T-helper 9 cell (primary cell): ENCODE measurements at regions not wholly inside any gene's neighbourhood (a gene's known extent, or its start where the extent isn't known, plus 50 kb on each side); places are given as distances from the start of the nearest gene placed in this dataset.
"Not testable (repeated sequence)": the region's sequence is repeated elsewhere in the genome, so short reads cannot be mapped to it uniquely, and the experiment has no call there.

ENCODE experiments used
- DNase-seq: peaks from one replicate; pipeline ENCODE4 v3.0.0-alpha.2; 2020

DNA sequence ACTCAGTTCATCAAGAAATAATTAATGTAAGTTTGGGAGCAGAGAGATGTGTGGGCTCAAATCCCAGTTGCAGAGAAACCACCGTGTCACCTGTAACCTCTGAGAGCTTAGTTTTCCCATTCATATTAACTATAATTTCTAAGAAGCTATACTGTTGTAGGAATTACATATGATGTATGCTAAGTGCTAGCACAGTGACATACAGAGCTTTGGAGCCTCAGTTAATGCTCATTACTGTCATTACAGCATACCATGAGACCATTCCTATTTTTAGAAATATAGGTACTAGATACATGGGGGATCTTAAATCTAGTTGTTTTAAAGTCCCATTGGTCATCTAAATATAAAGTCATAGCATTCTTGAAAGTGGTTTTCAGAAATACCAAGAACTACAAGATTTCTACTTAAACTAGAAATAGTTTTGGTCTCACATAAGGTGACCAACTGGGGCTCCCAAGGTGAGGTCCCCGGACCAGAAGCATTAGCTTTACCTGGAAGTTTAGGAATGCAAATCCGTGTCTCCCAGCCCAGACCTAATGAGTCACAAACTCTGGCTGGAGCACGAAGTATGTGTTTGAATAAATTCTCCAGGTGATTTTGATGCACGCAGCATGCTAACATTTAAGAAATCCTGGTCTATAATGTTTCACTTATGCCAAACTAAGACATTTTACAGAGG lies 144.6 kb downstream of the LACC1 start:
- DNase-seq = no peak

DNA sequence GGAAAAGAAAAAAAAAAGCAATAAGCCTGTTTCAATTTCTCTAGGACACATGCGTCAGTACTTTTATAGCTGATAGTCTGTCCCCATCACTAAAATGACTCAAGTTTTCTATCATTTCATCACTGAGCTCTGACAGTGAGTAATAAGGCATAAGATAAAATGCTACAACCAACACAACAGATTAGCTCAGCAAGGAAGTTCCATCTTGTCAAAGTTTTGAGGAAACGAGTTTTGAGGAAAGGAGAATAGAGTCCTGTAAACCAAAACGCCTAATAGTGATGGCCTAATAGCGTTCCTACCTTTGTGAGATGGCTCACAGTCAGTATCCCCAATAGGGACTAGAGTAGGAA lies 145.1 kb downstream of the LACC1 start:
- no peak for DNase-seq

DNA sequence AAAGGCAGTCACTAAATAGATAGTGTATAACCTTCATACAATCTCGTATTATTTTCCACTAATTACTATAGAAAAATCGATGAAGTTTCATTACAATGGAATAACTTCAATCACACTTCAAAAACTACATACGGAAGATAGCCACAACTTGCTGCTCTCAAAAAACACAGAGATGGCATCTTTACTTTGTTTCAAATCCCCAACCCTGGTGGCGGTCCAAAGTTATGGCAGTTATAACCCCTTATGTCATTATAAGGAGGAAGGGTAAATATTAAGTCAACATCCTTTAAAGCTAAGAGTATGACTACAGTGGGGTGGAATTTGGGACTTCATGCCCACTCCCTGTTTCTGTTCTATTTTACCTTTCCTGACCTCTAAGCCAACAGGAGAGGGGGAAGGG lies 146.5 kb downstream of the LACC1 start:
- DNase-seq = no peak

DNA sequence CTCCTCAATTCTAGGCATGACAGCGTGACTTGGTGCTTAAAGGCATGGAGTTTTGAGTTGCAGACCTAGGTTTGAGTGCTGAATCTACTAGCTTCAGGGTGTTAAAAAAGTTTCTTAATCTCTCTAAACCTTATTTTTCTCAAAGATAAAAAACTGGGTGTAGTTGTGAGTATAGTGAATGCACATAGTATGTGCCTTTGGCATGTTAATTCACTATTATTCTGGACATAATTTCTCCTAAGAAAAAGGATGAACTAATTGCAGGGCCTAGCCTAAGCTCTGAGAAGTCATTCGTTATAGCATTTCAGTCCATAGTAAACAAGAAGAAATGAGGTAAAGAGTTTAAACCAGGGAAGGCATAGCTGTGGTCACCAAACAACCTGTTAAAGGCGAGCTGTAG lies 149.0 kb downstream of the LACC1 start:
- no peak for DNase-seq

DNA sequence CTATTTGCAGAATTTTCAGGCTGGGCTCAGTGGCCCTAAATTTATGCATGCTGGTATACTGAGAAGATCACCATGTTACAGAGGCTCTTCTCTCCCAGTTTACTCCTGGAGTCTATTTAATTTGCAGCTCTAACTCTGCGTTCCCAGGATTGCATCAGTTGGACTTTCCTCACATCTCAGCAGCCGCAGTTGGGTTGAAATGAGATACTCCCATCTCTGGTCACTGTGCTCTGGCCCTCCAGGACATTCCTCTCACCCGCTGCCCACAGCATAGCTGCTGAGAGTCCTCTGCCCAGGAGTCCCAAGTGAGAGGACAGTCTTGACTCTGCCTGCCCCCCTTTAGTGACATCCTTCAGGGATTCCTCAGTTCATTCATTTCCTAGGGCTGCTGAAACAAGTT lies 150.9 kb downstream of the LACC1 start:
- DNase-seq = no peak

DNA sequence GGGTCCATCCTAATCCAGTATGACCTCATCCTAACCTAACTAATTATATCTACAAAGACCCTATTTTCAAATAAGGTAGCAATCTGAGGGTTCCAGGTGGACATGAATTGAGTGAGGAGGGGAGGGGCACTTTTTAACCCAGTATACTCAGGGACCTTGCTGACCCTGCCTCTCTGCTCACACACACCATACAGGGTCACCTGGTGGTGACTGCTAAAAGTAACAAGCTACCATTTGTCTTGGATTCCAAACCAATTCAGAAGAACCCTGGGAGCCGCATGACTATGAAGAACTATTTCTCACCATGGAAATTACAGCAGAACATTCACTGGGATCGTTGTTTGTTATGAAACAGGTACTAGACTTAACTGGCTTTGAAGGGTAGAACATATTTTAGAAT lies 151.9 kb downstream of the LACC1 start:
- no peak for DNase-seq

DNA sequence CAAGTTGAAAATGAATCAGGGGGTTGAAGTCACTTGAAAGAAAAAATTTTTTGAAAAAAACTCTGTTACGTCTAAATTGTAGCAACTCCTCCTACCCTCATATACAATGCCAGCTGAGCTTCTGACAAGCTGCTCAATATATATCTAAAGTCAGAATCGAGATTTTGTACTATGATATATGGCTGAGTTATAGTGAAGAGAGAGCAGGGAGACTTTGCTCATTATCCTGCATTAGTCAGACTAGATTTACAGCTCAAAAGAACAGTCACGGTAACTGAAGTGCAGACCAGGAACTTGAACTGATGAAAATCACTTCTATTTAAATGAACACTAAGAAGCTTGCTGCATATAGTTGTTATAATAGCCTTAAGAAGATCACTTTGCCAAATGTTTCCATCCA lies 153.1 kb downstream of the LACC1 start:
- no peak for DNase-seq

DNA sequence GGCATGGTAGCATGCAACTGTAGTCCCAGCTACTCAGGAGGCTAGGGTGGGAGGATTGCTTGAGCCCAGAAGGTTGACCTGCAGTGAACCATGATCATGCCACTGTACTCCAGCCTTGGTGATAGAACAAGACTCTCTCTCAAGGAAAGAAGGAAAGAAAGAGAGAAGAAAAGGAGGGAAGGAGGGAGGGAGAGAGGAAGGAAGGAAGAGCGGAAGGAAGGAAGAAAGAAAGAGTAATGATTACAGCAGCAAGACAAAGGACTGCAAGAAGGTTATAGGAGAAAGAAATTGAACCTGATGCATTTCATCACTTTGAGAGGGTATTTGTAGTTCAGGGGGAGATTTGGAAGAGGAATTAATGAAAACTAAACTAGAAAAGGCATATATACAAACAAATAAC lies 155.7 kb downstream of the LACC1 start:
- no peak for DNase-seq

DNA sequence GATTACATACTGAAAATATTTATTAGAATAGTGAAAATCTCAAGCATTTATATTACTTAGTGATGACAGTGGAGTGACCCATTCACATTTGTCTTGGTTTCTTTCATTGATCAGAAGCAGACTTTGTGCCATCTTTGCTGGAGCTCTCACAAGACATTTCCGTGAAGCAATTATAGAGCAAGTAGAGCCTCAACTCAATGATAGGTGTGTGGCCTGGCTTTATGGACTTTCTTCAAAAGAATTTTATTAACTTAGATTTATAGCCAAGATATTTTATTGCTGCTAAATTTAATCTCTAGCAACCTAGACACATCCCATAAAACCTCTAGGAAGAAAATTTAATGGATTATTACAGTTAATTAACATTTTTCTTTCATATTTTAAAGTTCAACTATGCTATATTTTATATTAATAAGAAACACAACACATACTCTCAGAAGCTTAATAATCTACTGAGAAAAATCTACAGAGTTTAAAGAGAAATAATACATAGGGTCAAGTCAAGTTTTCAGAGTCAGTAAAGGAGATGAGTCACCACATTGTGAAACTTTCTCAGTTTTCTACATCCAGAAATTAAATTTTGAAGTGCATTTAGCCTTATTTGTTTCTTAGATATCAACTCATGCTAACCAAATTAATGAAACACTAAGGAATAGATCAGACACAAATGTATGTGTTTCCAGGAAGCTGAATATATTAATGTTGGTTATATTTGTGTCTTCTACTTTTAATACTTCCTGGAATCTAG lies 160.5 kb downstream of the LACC1 start:
- DNase-seq = no peak

DNA sequence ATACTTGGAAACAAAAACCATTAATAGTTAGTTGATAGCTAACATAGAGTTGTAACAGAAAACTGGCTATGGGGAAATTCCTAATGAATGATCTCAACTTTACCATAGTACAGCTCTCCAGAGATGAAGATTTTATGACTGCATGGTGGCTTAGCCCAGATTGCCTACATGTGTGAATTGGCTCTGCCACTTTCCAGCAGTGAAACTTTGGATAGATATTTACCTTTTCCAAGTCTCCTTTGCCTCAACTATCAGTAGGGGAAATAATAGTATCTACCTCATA lies 161.1 kb downstream of the LACC1 start:
- no peak for DNase-seq

DNA sequence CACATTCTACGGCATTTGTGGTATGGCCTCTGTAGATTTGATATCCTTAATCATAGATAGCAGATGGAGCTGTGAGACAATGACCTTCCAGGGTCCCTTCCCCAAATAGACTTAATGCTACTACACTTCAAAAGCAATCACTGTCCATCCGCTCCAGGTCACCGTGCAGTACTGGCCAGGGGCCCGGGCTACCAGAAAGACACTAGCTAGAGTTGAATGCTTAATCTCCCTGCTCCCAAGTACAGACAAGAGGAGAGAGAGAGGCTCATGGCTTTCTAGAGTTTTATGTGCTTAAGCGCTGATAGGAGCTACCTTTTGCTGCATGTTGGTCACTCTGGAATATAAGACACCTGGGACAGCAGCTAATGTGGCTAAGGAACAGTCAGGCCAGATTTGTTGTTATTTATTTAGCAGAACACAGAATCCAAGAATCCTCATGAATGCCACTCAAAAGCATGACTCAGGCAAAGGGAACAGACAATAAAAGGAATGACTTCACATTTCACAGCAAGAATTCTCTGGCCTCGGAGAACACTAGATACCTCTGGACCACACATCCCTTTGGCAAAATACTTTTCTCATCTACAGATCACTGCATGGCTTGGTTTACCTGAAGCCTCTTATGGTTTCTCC lies 165.0 kb downstream of the LACC1 start:
- no peak for DNase-seq

DNA sequence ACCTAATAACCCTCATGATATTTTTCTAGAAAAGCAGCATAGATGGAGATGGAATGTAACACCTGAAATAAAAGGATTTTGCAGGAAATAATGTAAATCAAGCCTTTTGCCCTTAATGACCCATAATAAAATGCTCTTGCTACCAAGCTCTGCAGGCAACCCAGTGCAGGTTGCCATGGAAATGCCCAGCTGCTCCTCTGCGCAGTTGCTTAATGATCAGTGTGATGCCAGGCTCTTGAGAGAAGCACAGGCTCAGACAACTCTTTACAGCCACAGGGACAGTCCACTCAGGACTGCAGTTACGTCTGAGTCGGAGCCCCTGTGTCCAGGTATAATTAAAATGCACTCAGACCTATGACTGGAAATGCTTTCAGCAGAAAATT lies 165.5 kb downstream of the LACC1 start:
- no peak for DNase-seq

DNA sequence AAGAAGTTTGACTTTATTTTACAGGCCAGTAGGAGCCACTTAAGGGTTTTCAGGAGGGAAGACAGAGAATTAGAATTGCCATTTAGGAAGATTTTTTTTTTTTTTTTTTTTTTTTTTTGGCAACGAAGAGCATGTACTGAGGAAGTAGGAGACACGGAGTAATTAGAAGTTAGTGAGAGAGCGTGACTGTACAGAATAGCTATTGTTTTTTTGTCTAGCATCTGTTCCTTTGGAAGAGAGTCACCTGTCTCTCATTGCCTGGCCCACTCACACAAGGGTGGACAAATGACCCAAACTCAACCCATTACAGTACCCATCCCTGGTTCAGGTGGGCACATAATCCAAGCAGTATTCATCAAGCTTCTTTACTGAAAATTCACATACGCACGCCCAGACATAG lies 166.7 kb downstream of the LACC1 start:
- no peak for DNase-seq

DNA sequence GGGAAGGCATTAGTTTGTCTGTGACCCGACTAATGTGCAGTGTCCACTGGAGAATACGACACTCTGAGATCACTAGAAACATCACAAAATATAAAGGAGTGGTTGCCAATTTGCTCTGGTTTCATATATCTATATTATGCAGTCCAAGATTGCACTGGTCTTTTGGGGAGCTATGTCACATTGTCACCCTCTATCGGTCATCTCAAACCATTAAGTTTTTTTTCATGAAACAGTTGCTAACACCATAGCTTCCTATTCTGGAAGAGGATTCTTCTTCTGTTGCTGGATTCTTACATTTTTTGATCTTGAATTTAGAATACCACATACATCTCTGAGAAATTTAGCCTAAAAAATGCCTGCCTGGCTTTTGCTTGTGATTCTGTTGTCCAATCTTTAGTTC lies 168.6 kb downstream of the LACC1 start:
- DNase-seq = no peak

DNA sequence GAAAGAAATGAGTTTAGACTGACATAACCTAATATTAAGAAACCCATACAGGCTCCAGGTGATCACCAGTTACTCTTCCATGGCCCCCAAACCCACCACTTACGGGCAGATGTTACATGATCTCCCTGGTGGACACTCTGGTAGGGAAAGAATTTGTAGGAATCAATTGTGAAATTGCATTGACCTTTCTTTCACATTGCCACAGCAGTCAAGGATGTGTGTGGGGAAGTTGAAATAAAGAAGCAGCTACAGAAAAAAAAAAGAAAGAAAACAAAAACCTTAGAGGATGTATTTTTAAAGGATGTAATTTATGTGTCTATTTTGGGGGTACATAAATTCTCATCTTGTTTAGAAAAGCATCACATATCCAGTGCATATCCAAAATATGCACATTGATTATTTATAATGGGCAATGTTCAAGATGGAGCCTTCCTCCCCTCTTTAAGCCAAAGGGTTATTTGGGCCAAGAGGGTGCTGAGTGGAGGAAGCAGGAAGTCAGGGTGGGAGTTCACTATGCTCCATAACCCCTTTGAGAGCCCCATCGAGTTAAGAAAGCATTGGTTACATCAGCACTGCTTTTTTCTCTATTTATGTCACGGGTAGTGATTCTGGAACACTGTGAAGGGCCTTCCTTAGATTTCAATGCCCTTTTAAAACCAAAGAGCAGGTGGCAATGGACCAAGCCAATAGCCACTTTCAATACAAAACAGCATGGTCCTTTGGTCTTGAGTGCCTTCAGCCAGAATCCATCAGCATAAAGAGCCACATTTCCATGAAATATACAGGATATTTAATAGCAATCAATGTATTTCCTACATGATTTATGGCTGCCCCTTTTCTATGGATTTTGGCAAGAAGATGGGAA lies 169.6 kb downstream of the LACC1 start:
- no peak for DNase-seq

DNA sequence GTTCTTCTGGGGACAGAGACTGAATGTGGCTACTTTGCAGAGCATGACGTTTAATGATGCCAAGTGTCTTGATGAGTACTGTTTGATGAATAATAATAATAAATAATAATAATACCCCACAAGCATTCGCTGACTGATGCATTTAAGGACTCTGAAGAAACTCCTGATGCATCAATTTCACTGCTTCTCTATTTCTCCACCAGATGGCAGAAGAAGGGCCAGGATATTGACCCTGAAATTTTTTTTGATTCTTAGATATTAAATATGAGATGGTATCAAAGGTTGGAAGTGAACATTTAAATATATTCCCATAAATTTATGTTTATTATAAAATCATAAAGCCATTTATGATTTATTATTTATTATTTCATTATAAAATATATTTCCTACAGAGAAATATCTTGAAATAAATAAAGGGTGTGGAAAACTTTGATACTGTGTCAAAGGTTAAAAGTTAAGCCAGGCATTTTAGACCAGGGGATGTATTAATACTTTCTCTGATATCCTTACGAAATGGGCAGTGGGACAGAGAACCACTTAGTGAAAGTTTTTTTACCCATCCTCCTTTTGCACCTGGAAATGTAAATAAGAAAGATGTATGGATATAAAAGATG lies 170.9 kb downstream of the LACC1 start:
- no peak for DNase-seq

DNA sequence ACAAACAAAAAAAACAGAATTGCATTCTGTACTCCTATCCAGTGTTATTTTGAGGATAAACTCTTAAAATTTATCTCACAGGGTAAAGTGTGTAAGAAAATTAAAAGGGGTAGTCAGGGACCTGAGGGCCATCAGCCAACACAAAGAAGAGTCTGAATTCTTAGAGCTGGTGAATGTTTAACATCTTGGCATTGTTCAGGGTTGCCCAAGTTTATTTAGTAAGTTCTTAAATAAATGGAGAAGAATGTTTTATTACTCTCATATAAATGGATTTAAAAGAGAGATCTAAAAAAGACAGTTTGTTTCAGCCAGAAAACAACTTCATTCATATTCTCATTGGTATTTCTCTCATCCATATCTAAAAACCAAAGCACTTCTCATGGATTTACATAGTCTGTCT lies 171.7 kb downstream of the LACC1 start:
- DNase-seq = no peak

DNA sequence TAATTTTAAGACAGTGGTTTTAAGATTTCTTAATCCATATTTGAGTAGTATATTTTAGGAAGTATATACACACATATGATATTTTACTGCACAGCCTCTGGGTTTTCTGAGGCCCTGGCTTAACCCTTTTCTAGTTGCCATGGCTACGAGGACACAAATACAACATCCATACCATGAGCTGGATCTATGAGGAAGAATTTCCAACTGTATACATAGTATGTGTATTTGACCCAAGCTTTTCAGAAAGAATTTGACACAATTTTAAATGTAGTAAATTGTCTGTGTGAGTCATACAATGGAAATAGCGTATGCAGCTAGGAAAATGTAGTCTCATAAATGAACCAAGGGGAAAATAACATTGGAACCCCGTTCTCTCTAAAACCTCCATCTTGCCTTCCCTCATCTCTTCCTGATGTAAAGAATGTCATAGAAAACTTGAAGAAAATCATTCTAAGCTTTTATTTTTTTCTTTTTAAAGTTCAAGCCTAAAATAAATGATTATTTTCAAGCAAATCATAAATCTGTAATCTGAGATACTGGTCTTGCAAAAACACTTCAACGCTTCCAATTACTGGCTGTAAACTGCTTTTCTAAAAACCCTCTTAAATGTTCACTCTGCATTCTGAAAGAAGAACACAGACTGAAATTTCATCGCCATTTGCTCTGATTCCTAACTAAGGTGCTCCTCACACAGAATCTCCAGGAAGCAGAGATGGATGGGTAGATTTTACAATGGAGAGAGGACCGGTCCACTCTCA lies 172.4 kb downstream of the LACC1 start:
- no peak for DNase-seq

DNA sequence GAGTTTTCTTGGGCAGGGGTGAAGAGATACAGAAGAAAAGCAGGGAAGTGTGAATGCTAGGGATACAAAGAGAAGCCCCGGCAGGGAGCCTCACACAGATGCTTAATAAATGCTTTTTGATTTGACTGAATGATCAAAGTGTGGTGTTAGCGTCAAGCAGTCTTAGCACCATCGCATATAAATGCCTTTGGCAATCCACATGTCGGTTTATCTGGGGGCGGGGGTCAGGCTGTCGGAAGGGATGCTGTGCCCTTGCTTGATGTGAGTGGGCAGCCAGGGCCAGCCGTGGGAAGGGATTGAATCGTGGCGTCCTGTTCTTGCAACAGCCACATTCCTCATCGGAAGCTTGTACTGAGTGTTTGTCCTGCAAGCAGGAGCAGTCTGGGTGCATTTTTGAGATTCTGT lies 173.1 kb downstream of the LACC1 start:
- no peak for DNase-seq

DNA sequence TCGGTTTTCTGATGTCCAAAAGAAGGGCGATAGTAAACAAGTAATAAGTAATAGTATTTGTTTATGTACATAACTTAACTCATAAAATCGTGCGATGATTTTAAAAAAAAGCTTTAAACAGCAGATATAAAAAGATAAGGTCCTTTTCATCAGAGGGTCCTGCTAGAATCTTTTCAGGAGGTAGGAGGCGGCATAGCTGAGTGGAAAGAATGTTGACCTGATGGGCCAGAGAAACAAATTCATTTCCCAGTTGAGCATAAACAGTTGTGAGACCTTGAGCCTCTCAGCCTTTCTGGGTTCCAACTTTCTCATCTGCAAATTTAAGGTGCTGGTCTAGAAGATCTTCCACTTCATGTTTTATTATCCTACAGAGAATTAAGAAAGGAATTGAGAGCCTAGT lies 173.5 kb downstream of the LACC1 start:
- DNase-seq = no peak

DNA sequence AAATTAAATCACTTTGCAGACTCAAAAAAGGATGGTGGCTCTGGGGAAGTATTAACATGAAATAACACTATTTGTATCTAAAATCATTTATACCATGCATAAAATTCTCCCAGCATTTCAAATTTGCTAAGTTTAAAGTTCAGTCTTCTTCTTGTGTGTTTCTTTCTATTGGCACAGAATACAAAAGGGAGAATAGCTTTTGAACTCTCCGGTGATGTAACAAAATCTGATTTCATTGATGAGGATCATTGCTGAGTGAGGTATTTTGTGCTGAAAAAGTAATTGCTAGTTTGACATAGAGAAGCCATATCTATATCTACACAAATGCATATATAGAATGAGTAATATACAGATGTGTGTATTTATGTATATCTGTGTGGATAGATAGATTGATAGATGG lies 174.8 kb downstream of the LACC1 start:
- DNase-seq = no peak

DNA sequence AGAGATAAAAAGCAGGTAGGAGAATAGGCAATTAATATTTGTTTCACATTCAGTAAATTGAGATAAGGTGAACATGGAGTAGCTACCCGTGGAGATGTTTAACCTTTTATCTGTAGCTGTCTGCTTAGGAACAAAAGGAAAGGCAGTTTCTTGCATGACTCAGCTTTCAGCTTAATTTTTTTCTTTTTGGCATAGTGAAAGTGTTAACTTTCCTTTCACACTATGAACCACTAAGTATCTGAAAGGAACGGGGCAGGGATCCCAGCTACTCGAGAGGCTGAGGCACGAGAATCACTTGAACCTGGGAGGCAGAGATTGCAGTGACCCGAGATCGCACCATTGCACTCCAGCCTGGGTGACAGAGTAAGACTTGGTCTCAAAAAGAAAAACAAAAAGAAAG lies 176.0 kb downstream of the LACC1 start:
- DNase-seq = not testable (repeated sequence)

DNA sequence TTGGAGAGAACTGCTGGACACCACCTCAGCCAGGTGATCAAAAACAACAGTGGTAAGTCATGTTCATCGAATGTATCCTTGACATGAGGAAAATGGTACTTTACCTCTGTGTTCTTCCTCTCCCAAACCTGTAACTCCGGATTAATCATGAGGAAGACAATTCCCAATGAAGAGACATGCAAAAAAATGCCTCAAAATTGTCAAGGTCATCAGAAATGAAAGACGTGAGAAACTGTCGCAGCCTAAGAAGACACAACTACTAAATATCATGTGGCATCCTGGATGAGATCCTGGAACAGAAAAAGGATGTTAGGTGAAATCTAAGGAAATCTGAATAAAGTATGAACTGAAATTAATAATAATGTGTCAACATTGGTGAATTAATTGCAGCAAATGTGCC lies 178.4 kb downstream of the LACC1 start:
- DNase-seq = no peak
